ENCODE measurements at regions not wholly inside any gene's neighbourhood (a gene's known extent, or its start where the extent isn't known, plus 50 kb on each side); places are given as distances from the start of the nearest gene placed in this dataset.

- TF ChIP-seq EZH2 (IDR thresholded peaks at IDR 0.05; ENCODE audit: low read depth) = no peak
- no peak for TF ChIP-seq CTCF (conservative IDR thresholded peaks at IDR 0.05)
Measured at GRCh38 chr5:62011089-62011664, 294.8 kb upstream of the KIF2A start.
